Endothelial cell of umbilical vein (primary cell): ENCODE measurements at regions not wholly inside any gene's neighbourhood (a gene's known extent, or its start where the extent isn't known, plus 50 kb on each side); places are given as distances from the start of the nearest gene placed in this dataset.

Source experiments
- BruUV-seq: library from RNA; stranded (reverse); fragments of 400-500 nt; replicated peaks from 2 replicates; lab custom pipeline; 2021; lab: Mats Ljungman, UMichigan
- CTCF ChIA-PET: fragments of 300-600, 350-600 bp; sonication (Branson Sonifier 250); formaldehyde crosslinking; loops from one replicate; lab custom pipeline; 2021; ENCODE audit warnings: antibody characterized with exemption, inconsistent platforms; lab: Charles Lee
- POLR2A ChIA-PET: fragments of 300-600, 350-600 bp; sonication (Branson Sonifier 250); formaldehyde crosslinking; loops from one replicate; lab custom pipeline; 2021; ENCODE audit warnings: antibody characterized with exemption, inconsistent platforms; lab: Charles Lee
- DNase-seq: peaks from one replicate; pipeline ENCODE4 v3.0.0-alpha.2; 2011; ENCODE audit warnings: low read depth, low spot score
- FAIRE-seq: peaks from 2 replicates; lab custom pipeline; 2011; peaks lifted over from hg19 to GRCh38; lab: Jason Lieb, UNC
- H2AFZ ChIP-seq: 2 replicates; pipeline ENCODE4 v1.6.0; 2012; ENCODE audit warnings: low read depth, low read length, control low read depth, inconsistent platforms
- H3K27ac ChIP-seq: 2 replicates; pipeline ENCODE4 v1.5.1; 2011; ENCODE audit warnings: low read depth, mild to moderate bottlenecking, control low read depth, low read length, moderate library complexity; ENCODE audit not compliant: insufficient read depth
- H3K27me3 ChIP-seq, 2 experiments: 2 replicates each; pipeline versions ENCODE4 v1.6.0 to v1.6.1; 2011; ENCODE audit warnings: low read length in 2 of 2, mixed read lengths in 1 of 2; ENCODE audit not compliant: control insufficient read depth in 2 of 2, insufficient read depth in 2 of 2
- H3K36me3 ChIP-seq, 2 experiments: 2 replicates in 1 of 2; 3 replicates in 1 of 2; pipeline ENCODE4 v1.5.1; 2011; ENCODE audit warnings: low read length in 2 of 2, mild to moderate bottlenecking in 1 of 2, moderate library complexity in 1 of 2; ENCODE audit not compliant: control insufficient read depth in 2 of 2, insufficient read depth in 2 of 2; ENCODE audit errors: extremely low read depth in 1 of 2
- H3K4me1 ChIP-seq: 3 replicates; pipeline ENCODE4 v1.5.1; 2011; ENCODE audit warnings: mild to moderate bottlenecking, low read length; ENCODE audit not compliant: control insufficient read depth, insufficient read depth; ENCODE audit errors: extremely low read depth
- H3K4me2 ChIP-seq: 2 replicates; pipeline ENCODE4 v1.6.1; 2011; ENCODE audit warnings: low read length, control low read depth, mixed read lengths; ENCODE audit not compliant: insufficient read depth
- H3K4me3 ChIP-seq, 3 experiments: fragments of 200-600 bp in 1 of 3; sonication (generic), shearing (Covaris generic) in 1 of 3; replicated peaks in 1 of 3; 2 replicates each; pipeline ENCODE4 v1.5.1; 2011 to 2016; ENCODE audit warnings: control low read depth in 3 of 3, low read length in 3 of 3, mild to moderate bottlenecking in 2 of 3, inconsistent platforms in 1 of 3, low read depth in 1 of 3, moderate library complexity in 1 of 3; ENCODE audit not compliant: insufficient read depth in 1 of 3
- H3K79me2 ChIP-seq: 2 replicates; pipeline ENCODE4 v1.6.0; 2012; ENCODE audit warnings: low read length, inconsistent platforms; ENCODE audit not compliant: control insufficient read depth, insufficient read depth
- H3K9ac ChIP-seq: replicated peaks from 2 replicates; pipeline ENCODE3; 2011; ENCODE audit warnings: low read length, control low read depth; ENCODE audit not compliant: insufficient read depth; ENCODE audit errors: extremely low read depth
- H3K9me1 ChIP-seq: replicated peaks from 3 replicates; pipeline ENCODE4 v1.6.0; 2011; ENCODE audit warnings: mild to moderate bottlenecking, low read length; ENCODE audit not compliant: control insufficient read depth, insufficient read depth; ENCODE audit errors: extremely low read depth
- H3K9me3 ChIP-seq: replicated peaks from 2 replicates; pipeline ENCODE4 v1.5.1; 2012; ENCODE audit warnings: low read length, inconsistent platforms; ENCODE audit not compliant: control insufficient read depth, insufficient read depth
- H4K20me1 ChIP-seq: replicated peaks from 2 replicates; pipeline ENCODE3; 2011; ENCODE audit warnings: mild to moderate bottlenecking, low read length; ENCODE audit not compliant: control insufficient read depth, insufficient read depth; ENCODE audit errors: extremely low read depth
- EZH2 ChIP-seq: IDR thresholded peaks from 2 replicates; pipeline ENCODE4 v1.6.1; 2012; ENCODE audit warnings: borderline replicate concordance, low read depth, mild to moderate bottlenecking, moderate library complexity, low read length, inconsistent platforms; ENCODE audit not compliant: severe bottlenecking
- FOS ChIP-seq: IDR thresholded peaks from 2 replicates; pipeline ENCODE4 v1.6.1; 2011; ENCODE audit warnings: mild to moderate bottlenecking, low read length, moderate library complexity, borderline replicate concordance; ENCODE audit not compliant: insufficient read depth
- GATA2 ChIP-seq: IDR thresholded peaks from 2 replicates; pipeline ENCODE4 v1.7.0; 2011; ENCODE audit warnings: low read depth, mild to moderate bottlenecking, moderate library complexity, mixed read lengths, low read length; ENCODE audit not compliant: insufficient read length, insufficient read depth
- JUN ChIP-seq: IDR thresholded peaks from 2 replicates; pipeline ENCODE4 v1.6.1; 2011; ENCODE audit warnings: borderline replicate concordance, low read depth; ENCODE audit not compliant: insufficient read length, insufficient read depth
- MAX ChIP-seq: IDR thresholded peaks from 2 replicates; pipeline ENCODE4 v1.6.1; 2011; ENCODE audit not compliant: insufficient read depth, insufficient read length
- MYC ChIP-seq: IDR thresholded peaks from one replicate; pipeline ENCODE4 v1.6.1; 2011; ENCODE audit warnings: mild to moderate bottlenecking, low read depth, low read length
- POLR2A ChIP-seq: IDR thresholded peaks from 2 replicates; pipeline ENCODE4 v1.6.1; 2012; ENCODE audit warnings: low read depth, mild to moderate bottlenecking, control low read depth, low read length
- POLR2AphosphoS5 ChIP-seq: IDR thresholded peaks from 2 replicates; pipeline ENCODE4 v1.6.1; 2012; ENCODE audit warnings: low read depth, mild to moderate bottlenecking, control low read depth, low read length, moderate library complexity; ENCODE audit not compliant: insufficient read depth
- dilution Hi-C: fragments of 300-500 bp; cut with MboI; formaldehyde crosslinking; loops from one replicate; pipeline ENCODE4 v1.15.0; 2019; ENCODE audit warnings: low sequenced_read_pairs; ENCODE audit not compliant: extremely low pct_ligation_motif_present
- intact Hi-C: fragments of 100-400 bp; cut with micrococcal nuclease; formaldehyde crosslinking; loops from one replicate; pipeline ENCODE4 v1.10.0; 2022
- TF ChIP-seq, protein P1 (sequence below), 2 donors: IDR thresholded peaks; 1 replicate in 1 of 2; 2 replicates in 1 of 2; pipeline ENCODE4 v1.5.1; 2011; ENCODE audit warnings: low read length in 2 of 2, mild to moderate bottlenecking in 2 of 2, moderate library complexity in 2 of 2, control low read depth in 1 of 2, inconsistent platforms in 1 of 2, low read depth in 1 of 2; ENCODE audit not compliant: insufficient read depth in 1 of 2; ENCODE audit errors: extremely low read depth in 1 of 2

DNA sequence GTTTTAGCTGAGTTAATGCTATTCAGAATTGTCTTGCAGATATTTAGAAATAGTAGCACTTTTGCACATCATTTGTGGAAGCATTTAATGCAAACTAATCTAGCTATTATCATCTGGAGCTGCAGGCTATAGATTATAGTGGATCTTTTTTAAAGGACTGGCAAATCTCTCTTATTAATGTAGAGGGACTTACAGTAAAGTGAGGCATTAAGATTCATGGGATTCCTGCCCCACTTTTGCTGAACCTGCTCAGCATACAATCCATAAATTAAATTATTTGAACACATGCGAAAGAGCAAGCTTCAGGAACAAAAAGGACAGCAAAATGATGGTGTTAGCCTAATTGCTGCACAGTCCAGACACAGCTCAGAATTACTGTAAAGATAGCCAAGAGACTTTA lies 477.7 kb downstream of the DCDC2C start:
- DNase-seq (no peak), FAIRE-seq (no peak)
- no peak overlapping the region for H3K27ac ChIP-seq
- no peak overlapping the region for H3K9ac ChIP-seq
- H3K36me3 ChIP-seq: no peaks in the 10 kb centered on the region
- no TSS peak for BruUV-seq
- no peak for TF ChIP-seq MYC
- TF ChIP-seq, protein P1, sequence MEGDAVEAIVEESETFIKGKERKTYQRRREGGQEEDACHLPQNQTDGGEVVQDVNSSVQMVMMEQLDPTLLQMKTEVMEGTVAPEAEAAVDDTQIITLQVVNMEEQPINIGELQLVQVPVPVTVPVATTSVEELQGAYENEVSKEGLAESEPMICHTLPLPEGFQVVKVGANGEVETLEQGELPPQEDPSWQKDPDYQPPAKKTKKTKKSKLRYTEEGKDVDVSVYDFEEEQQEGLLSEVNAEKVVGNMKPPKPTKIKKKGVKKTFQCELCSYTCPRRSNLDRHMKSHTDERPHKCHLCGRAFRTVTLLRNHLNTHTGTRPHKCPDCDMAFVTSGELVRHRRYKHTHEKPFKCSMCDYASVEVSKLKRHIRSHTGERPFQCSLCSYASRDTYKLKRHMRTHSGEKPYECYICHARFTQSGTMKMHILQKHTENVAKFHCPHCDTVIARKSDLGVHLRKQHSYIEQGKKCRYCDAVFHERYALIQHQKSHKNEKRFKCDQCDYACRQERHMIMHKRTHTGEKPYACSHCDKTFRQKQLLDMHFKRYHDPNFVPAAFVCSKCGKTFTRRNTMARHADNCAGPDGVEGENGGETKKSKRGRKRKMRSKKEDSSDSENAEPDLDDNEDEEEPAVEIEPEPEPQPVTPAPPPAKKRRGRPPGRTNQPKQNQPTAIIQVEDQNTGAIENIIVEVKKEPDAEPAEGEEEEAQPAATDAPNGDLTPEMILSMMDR (IDR thresholded peaks at IDR 0.05; ENCODE audit: extremely low read depth in 1 of 2, insufficient read depth in 1 of 2, low read depth in 1 of 2, low read length in 2 of 2): no peak
- no peak for TF ChIP-seq EZH2
- no peak for TF ChIP-seq FOS
- TF ChIP-seq MAX: no peak
- TF ChIP-seq GATA2: no peak
- no peak for TF ChIP-seq JUN
- no peak for TF ChIP-seq POLR2A
- no peak for TF ChIP-seq POLR2AphosphoS5
- no peaks in the 10 kb centered on the region for H4K20me1 ChIP-seq
- no peak overlapping the region for H3K4me3 ChIP-seq
- H3K4me1 ChIP-seq: no peaks in the 10 kb centered on the region
- H3K79me2 ChIP-seq: no peaks in the 10 kb centered on the region
- POLR2A ChIA-PET: no interaction called here
- CTCF ChIA-PET: interaction anchor here (0.6 kb wide), 1 partner anchor 222 kb away, joined by 3 read pairs; no protein-coding TSS in a partner anchor
- no peaks in the 10 kb centered on the region for H3K9me3 ChIP-seq
- H3K9me1 ChIP-seq: no peaks in the 10 kb centered on the region
- dilution Hi-C loops: no loop called here
- no peak overlapping the region for H3K4me2 ChIP-seq
- intact Hi-C loops: no loop called here
- no peak overlapping the region for H2AFZ ChIP-seq
- H3K27me3 ChIP-seq: no peaks in the 10 kb centered on the region
